Stimulated activated CD8-positive, alpha-beta memory T cell treated with anti-CD3 and anti-CD28 coated beads, Interleukin-7, amount 100 ng/mL, for 4 hours (primary cell): ENCODE measurements at regions not wholly inside any gene's neighbourhood (a gene's known extent, or its start where the extent isn't known, plus 50 kb on each side); places are given as distances from the start of the nearest gene placed in this dataset.
A peak's percentile ranks its signal among the peaks of the same experiment; 100 is the strongest.

Source experiments
- DNase-seq, 2 donors: peaks; one replicate each; pipeline ENCODE4 v3.0.0-alpha.2; 2020; ENCODE audit warnings: low read depth in 2 of 2

GRCh38 chr1:87437663-87438295, 109.1 kb downstream of the LMO4 start:
- no peak for DNase-seq

- no peak for DNase-seq
Observed at GRCh38 chr1:87439821-87440220, 111.1 kb downstream of the LMO4 start.

GRCh38 chr1:87449348-87449963, 120.8 kb downstream of the LMO4 start:
- DNase-seq, result peak in 1 of 2 donors; percentile 7

- no peak for DNase-seq
Observed at GRCh38 chr1:87450136-87450535, 121.5 kb downstream of the LMO4 start.

GRCh38 chr1:87450615-87451209, 122.0 kb downstream of the LMO4 start:
- no peak for DNase-seq

- no peak for DNase-seq
Observed at GRCh38 chr1:87451229-87451920, 122.7 kb downstream of the LMO4 start.

- no peak for DNase-seq
Observed at GRCh38 chr1:87452648-87453047, 124.0 kb downstream of the LMO4 start.

GRCh38 chr1:87457408-87457807, 128.7 kb downstream of the LMO4 start:
- no peak for DNase-seq

- DNase-seq, result no peak
Observed at GRCh38 chr1:87462894-87463293, 134.2 kb downstream of the LMO4 start.

GRCh38 chr1:87464022-87464490, 135.4 kb downstream of the LMO4 start:
- no peak for DNase-seq

- no peak for DNase-seq
Observed at GRCh38 chr1:87466621-87467020, 137.9 kb downstream of the LMO4 start.

- DNase-seq, result no peak
Observed at GRCh38 chr1:87472716-87473115, 144.0 kb downstream of the LMO4 start.

- no peak for DNase-seq
Observed at GRCh38 chr1:87473203-87473661, 144.6 kb downstream of the LMO4 start.

- no peak for DNase-seq
Observed at GRCh38 chr1:87474098-87474497, 145.4 kb downstream of the LMO4 start.

- DNase-seq, result no peak
Observed at GRCh38 chr1:87478231-87478630, 149.6 kb downstream of the LMO4 start.

GRCh38 chr1:87495147-87495546, 166.5 kb downstream of the LMO4 start:
- DNase-seq, result no peak

GRCh38 chr1:87495870-87496269, 167.2 kb downstream of the LMO4 start:
- no peak for DNase-seq

GRCh38 chr1:87497380-87498203, 168.9 kb downstream of the LMO4 start:
- DNase-seq, result no peak

GRCh38 chr1:87501738-87502137, 173.1 kb downstream of the LMO4 start:
- no peak for DNase-seq

- DNase-seq, result no peak
Observed at GRCh38 chr1:87505391-87505983, 176.8 kb downstream of the LMO4 start.

GRCh38 chr1:87506147-87506546, 177.5 kb downstream of the LMO4 start:
- DNase-seq, result no peak
